ENCODE measurements at regions not wholly inside any gene's neighbourhood (a gene's known extent, or its start where the extent isn't known, plus 50 kb on each side); places are given as distances from the start of the nearest gene placed in this dataset.

GRCh38 chr12:69106482-69107118, 132.8 kb upstream of the CPSF6 start:
- Histone ChIP-seq H4K20me1 (ENCODE audit: insufficient read depth, low read length) (no peaks in the 10 kb centered on the region), H3K4me1 (ENCODE audit: insufficient read depth, low read length, poor library complexity, severe bottlenecking) (peaks cover 11% of the 10 kb centered on the region), H3K9me2 (ENCODE audit: insufficient read depth, low read length) (no peaks in the 10 kb centered on the region), H3K9me3 (ENCODE audit: low read length) (no peaks in the 10 kb centered on the region), H3K4me3 (ENCODE audit: low read depth, low read length, poor library complexity, severe bottlenecking) (no peak overlapping the region), H3K36me3 (ENCODE audit: insufficient read depth, low read length) (no peaks in the 10 kb centered on the region), H3K4me2 (ENCODE audit: low read length) (no peak overlapping the region), H3K79me2 (ENCODE audit: insufficient read depth, low read depth, low read length) (no peaks in the 10 kb centered on the region), H2AFZ (ENCODE audit: low read length) (no peak overlapping the region), H3K27ac (ENCODE audit: low read depth, low read length, poor library complexity, severe bottlenecking) (no peak overlapping the region)
- DNase-seq (ENCODE audit: low spot score), result no peak
- POLR2A ChIA-PET, result interaction anchor here (0.7 to 2.5 kb wide), 3 partner anchors 11 to 37 kb away, joined by 3 to 8 read pairs (median 8); no protein-coding TSS in a partner anchor
- no peak for TF ChIP-seq CTCF (conservative IDR thresholded peaks at IDR 0.05; ENCODE audit: low read length)
- no peak for TF ChIP-seq EZH2phosphoT487 (IDR thresholded peaks at IDR 0.05; ENCODE audit: borderline replicate concordance, low read depth, low read length)
- intact Hi-C loops (cut with micrococcal nuclease; ENCODE audit: unreplicated experiment), result no loop called here
- no TSS peak for BruUV-seq (replicated peaks)
- CTCF ChIA-PET (ENCODE audit: unreplicated experiment), result no interaction called here

- CTCF ChIA-PET (ENCODE audit: unreplicated experiment), result no interaction called here
Observed at GRCh38 chr12:69107541-69107940, 131.8 kb upstream of the CPSF6 start.

More at GRCh38 chr12:69107541-69107940, 131.8 kb upstream of the CPSF6 start:
- no peak for DNase-seq (ENCODE audit: low spot score)
- POLR2A ChIA-PET, result interaction anchor here (2.0 kb wide), 1 partner anchor 33 kb away, joined by 8 read pairs; no protein-coding TSS in a partner anchor
- no peak overlapping the region for H2AFZ ChIP-seq (ENCODE audit: low read length)
- H3K27ac ChIP-seq (ENCODE audit: low read depth, low read length, poor library complexity, severe bottlenecking), result no peak overlapping the region
- no peaks in the 10 kb centered on the region for H3K36me3 ChIP-seq (ENCODE audit: insufficient read depth, low read length)
- H3K9me2 ChIP-seq (ENCODE audit: insufficient read depth, low read length), result no peaks in the 10 kb centered on the region
- BruUV-seq (replicated peaks), result no TSS peak
- H3K9me3 ChIP-seq (ENCODE audit: low read length), result no peaks in the 10 kb centered on the region
- no peaks in the 10 kb centered on the region for H4K20me1 ChIP-seq (ENCODE audit: insufficient read depth, low read length)
- H3K4me2 ChIP-seq (ENCODE audit: low read length), result no peak overlapping the region
- no peaks in the 10 kb centered on the region for H3K79me2 ChIP-seq (ENCODE audit: insufficient read depth, low read depth, low read length)
- H3K4me3 ChIP-seq (ENCODE audit: low read depth, low read length, poor library complexity, severe bottlenecking), result no peak overlapping the region
- intact Hi-C loops (cut with micrococcal nuclease; ENCODE audit: unreplicated experiment), result no loop called here
- TF ChIP-seq EZH2phosphoT487 (IDR thresholded peaks at IDR 0.05; ENCODE audit: borderline replicate concordance, low read depth, low read length) (no peak), CTCF (conservative IDR thresholded peaks at IDR 0.05; ENCODE audit: low read length) (no peak)
- peaks cover 7% of the 10 kb centered on the region for H3K4me1 ChIP-seq (ENCODE audit: insufficient read depth, low read length, poor library complexity, severe bottlenecking)
